ENCODE measurements at regions not wholly inside any gene's neighbourhood (a gene's known extent, or its start where the extent isn't known, plus 50 kb on each side); places are given as distances from the start of the nearest gene placed in this dataset.
A peak's percentile ranks its signal among the peaks of the same experiment; 100 is the strongest.

DNA sequence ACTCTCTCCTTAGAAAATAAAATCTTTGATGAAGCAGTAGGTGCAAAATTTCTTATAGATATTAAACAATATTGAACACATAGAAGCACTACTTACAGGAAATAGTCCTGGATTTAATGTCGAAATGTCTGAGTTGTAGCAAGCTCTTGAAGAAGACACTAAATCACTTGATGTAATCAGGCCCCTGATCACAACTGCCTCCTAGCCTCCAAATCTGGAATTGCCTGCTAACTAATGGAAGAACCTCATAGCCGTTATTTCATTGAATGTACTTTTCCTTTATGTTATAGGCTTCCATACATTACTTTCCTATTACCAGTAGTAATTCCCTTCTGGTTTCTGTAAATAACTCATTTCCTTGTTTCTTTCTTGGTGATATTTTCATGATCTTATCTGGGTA lies 675.7 kb upstream of the CHRM3 start:
- TF ChIP-seq, protein P1, sequence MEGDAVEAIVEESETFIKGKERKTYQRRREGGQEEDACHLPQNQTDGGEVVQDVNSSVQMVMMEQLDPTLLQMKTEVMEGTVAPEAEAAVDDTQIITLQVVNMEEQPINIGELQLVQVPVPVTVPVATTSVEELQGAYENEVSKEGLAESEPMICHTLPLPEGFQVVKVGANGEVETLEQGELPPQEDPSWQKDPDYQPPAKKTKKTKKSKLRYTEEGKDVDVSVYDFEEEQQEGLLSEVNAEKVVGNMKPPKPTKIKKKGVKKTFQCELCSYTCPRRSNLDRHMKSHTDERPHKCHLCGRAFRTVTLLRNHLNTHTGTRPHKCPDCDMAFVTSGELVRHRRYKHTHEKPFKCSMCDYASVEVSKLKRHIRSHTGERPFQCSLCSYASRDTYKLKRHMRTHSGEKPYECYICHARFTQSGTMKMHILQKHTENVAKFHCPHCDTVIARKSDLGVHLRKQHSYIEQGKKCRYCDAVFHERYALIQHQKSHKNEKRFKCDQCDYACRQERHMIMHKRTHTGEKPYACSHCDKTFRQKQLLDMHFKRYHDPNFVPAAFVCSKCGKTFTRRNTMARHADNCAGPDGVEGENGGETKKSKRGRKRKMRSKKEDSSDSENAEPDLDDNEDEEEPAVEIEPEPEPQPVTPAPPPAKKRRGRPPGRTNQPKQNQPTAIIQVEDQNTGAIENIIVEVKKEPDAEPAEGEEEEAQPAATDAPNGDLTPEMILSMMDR (IDR thresholded peaks at IDR 0.05): peak; percentile 43
- TF ChIP-seq ZFX (IDR thresholded peaks at IDR 0.05; ENCODE audit: borderline replicate concordance): no peak

All from 22Rv1 (cell line).